ENCODE measurements at regions not wholly inside any gene's neighbourhood (a gene's known extent, or its start where the extent isn't known, plus 50 kb on each side); places are given as distances from the start of the nearest gene placed in this dataset.

GRCh38 chr10:83636826-83637225, 502.5 kb upstream of the GHITM start:
- Histone ChIP-seq H3K27ac (no peak overlapping the region), H3K27me3 (no peaks in the 10 kb centered on the region), H3K9me3 (no peaks in the 10 kb centered on the region), H3K4me1 (no peaks in the 10 kb centered on the region), H3K36me3 (no peaks in the 10 kb centered on the region), H3K4me3 (no peak overlapping the region)
- no peak for DNase-seq
- TF ChIP-seq, protein P1, sequence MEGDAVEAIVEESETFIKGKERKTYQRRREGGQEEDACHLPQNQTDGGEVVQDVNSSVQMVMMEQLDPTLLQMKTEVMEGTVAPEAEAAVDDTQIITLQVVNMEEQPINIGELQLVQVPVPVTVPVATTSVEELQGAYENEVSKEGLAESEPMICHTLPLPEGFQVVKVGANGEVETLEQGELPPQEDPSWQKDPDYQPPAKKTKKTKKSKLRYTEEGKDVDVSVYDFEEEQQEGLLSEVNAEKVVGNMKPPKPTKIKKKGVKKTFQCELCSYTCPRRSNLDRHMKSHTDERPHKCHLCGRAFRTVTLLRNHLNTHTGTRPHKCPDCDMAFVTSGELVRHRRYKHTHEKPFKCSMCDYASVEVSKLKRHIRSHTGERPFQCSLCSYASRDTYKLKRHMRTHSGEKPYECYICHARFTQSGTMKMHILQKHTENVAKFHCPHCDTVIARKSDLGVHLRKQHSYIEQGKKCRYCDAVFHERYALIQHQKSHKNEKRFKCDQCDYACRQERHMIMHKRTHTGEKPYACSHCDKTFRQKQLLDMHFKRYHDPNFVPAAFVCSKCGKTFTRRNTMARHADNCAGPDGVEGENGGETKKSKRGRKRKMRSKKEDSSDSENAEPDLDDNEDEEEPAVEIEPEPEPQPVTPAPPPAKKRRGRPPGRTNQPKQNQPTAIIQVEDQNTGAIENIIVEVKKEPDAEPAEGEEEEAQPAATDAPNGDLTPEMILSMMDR (IDR thresholded peaks at IDR 0.05): no peak
- no peak for TF ChIP-seq POLR2A (IDR thresholded peaks at IDR 0.05)
- intact Hi-C loops (cut with DNase I; ENCODE audit: low total_unique reads): no loop called here

DNA sequence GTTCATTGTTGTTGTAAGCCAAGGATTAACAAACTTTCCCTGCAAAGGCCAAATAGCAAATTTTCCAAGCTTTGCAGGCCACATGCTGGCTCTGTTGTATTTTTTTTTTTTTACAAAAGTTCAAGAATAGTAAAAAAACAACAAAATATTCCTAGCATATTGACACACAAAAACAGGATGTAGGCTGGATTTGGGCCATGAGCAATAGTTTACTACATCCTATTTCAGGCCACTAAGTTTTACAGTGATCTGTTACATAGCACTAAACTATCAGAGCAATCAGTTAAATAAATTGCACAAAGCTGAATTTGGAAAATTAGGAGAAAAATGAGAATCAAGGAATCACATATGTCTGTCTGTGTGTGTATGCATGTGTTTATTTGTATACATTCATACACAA, 491.8 kb upstream of the GHITM start:
- no peak for TF ChIP-seq POLR2A (IDR thresholded peaks at IDR 0.05)
- TF ChIP-seq, protein P1 (IDR thresholded peaks at IDR 0.05): no peak
- no peaks in the 10 kb centered on the region for H3K4me1 ChIP-seq

DNA sequence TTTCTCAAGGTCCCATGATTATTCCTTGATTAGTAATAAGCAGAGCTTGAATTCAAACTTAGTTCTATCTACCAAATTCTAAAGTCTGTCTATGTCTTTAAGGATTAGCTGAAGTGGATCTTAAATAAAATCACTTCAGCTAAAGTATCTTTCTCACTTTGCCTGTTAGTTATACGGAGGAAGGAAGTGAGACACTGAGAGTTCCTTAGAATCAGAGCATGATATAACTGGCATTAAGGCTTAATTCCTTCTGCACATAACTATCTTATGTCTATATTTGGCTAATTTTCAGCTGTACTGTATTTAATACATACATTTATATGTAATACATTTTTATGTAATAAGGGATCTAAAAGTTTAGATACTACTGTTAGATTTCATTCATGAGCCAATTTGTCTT, 491.1 kb upstream of the GHITM start:
- Histone ChIP-seq H3K4me3 (no peak overlapping the region), H3K9me3 (no peaks in the 10 kb centered on the region), H3K36me3 (no peaks in the 10 kb centered on the region), H3K27ac (no peak overlapping the region), H3K27me3 (no peaks in the 10 kb centered on the region), H3K4me1 (no peaks in the 10 kb centered on the region)
- no peak for TF ChIP-seq POLR2A (IDR thresholded peaks at IDR 0.05)
- TF ChIP-seq, protein P1 (IDR thresholded peaks at IDR 0.05): no peak
- intact Hi-C loops (cut with DNase I; ENCODE audit: low total_unique reads): no loop called here
- DNase-seq: no peak

More for the DNA sequence above, 491.8 kb upstream of the GHITM start:
- intact Hi-C loops (cut with DNase I; ENCODE audit: low total_unique reads): no loop called here
- Histone ChIP-seq H3K4me3 (no peak overlapping the region), H3K9me3 (no peaks in the 10 kb centered on the region), H3K36me3 (no peaks in the 10 kb centered on the region), H3K27me3 (no peaks in the 10 kb centered on the region), H3K27ac (no peak overlapping the region)
- no peak for DNase-seq

GRCh38 chr10:83649471-83649870, 489.8 kb upstream of the GHITM start:
- no peaks in the 10 kb centered on the region for H3K9me3 ChIP-seq
- H3K4me3 ChIP-seq: no peak overlapping the region
- intact Hi-C loops (cut with DNase I; ENCODE audit: low total_unique reads): no loop called here
- no peak for DNase-seq
- H3K4me1 ChIP-seq: no peaks in the 10 kb centered on the region
- H3K36me3 ChIP-seq: no peaks in the 10 kb centered on the region
- no peaks in the 10 kb centered on the region for H3K27me3 ChIP-seq
- H3K27ac ChIP-seq: no peak overlapping the region
- TF ChIP-seq, protein P1 (IDR thresholded peaks at IDR 0.05): no peak
- no peak for TF ChIP-seq POLR2A (IDR thresholded peaks at IDR 0.05)

DNA sequence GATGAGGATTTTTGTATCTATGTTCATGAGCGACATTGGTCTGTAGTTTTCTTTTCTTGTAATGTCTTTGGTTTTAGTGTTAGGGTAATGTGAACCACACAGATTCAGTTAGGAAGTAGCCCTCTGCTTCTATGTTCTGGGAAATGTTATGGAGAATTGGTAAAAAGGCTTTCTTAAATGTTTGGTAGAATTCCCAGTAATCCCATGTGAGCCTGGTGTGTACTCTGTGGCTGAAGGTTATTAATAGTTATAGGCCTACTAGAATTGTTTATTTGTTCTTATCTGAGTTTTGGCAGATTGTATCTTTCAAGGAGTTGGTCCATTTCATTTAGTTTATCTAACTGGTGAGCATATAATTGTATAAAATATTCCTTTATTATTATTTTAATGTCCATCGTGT, 484.6 kb upstream of the GHITM start:
- Histone ChIP-seq H3K4me3 (no peak overlapping the region), H3K27me3 (no peaks in the 10 kb centered on the region), H3K4me1 (no peaks in the 10 kb centered on the region), H3K9me3 (no peaks in the 10 kb centered on the region), H3K36me3 (no peaks in the 10 kb centered on the region), H3K27ac (no peak overlapping the region)
- intact Hi-C loops (cut with DNase I; ENCODE audit: low total_unique reads): no loop called here
- TF ChIP-seq, protein P1 (IDR thresholded peaks at IDR 0.05): no peak
- no peak for TF ChIP-seq POLR2A (IDR thresholded peaks at IDR 0.05)
- no peak for DNase-seq

All from uterus (tissue), 3 donors.